Endothelial cell of umbilical vein (primary cell): ENCODE measurements at regions not wholly inside any gene's neighbourhood (a gene's known extent, or its start where the extent isn't known, plus 50 kb on each side); places are given as distances from the start of the nearest gene placed in this dataset.

Source experiments
- BruUV-seq: library from RNA; stranded (reverse); fragments of 400-500 nt; replicated peaks from 2 replicates; lab custom pipeline; 2021; lab: Mats Ljungman, UMichigan
- CTCF ChIA-PET: fragments of 300-600, 350-600 bp; sonication (Branson Sonifier 250); formaldehyde crosslinking; loops from one replicate; lab custom pipeline; 2021; ENCODE audit warnings: antibody characterized with exemption, inconsistent platforms; lab: Charles Lee
- POLR2A ChIA-PET: fragments of 300-600, 350-600 bp; sonication (Branson Sonifier 250); formaldehyde crosslinking; loops from one replicate; lab custom pipeline; 2021; ENCODE audit warnings: antibody characterized with exemption, inconsistent platforms; lab: Charles Lee
- DNase-seq: peaks from one replicate; pipeline ENCODE4 v3.0.0-alpha.2; 2011; ENCODE audit warnings: low read depth, low spot score
- FAIRE-seq: peaks from 2 replicates; lab custom pipeline; 2011; peaks lifted over from hg19 to GRCh38; lab: Jason Lieb, UNC
- H2AFZ ChIP-seq: 2 replicates; pipeline ENCODE4 v1.6.0; 2012; ENCODE audit warnings: low read depth, low read length, control low read depth, inconsistent platforms
- H3K27ac ChIP-seq: 2 replicates; pipeline ENCODE4 v1.5.1; 2011; ENCODE audit warnings: low read depth, mild to moderate bottlenecking, control low read depth, low read length, moderate library complexity; ENCODE audit not compliant: insufficient read depth
- H3K27me3 ChIP-seq, 2 experiments: 2 replicates each; pipeline versions ENCODE4 v1.6.0 to v1.6.1; 2011; ENCODE audit warnings: low read length in 2 of 2, mixed read lengths in 1 of 2; ENCODE audit not compliant: control insufficient read depth in 2 of 2, insufficient read depth in 2 of 2
- H3K36me3 ChIP-seq, 2 experiments: 2 replicates in 1 of 2; 3 replicates in 1 of 2; pipeline ENCODE4 v1.5.1; 2011; ENCODE audit warnings: low read length in 2 of 2, mild to moderate bottlenecking in 1 of 2, moderate library complexity in 1 of 2; ENCODE audit not compliant: control insufficient read depth in 2 of 2, insufficient read depth in 2 of 2; ENCODE audit errors: extremely low read depth in 1 of 2
- H3K4me1 ChIP-seq: 3 replicates; pipeline ENCODE4 v1.5.1; 2011; ENCODE audit warnings: mild to moderate bottlenecking, low read length; ENCODE audit not compliant: control insufficient read depth, insufficient read depth; ENCODE audit errors: extremely low read depth
- H3K4me2 ChIP-seq: 2 replicates; pipeline ENCODE4 v1.6.1; 2011; ENCODE audit warnings: low read length, control low read depth, mixed read lengths; ENCODE audit not compliant: insufficient read depth
- H3K4me3 ChIP-seq, 3 experiments: fragments of 200-600 bp in 1 of 3; sonication (generic), shearing (Covaris generic) in 1 of 3; replicated peaks in 1 of 3; 2 replicates each; pipeline ENCODE4 v1.5.1; 2011 to 2016; ENCODE audit warnings: control low read depth in 3 of 3, low read length in 3 of 3, mild to moderate bottlenecking in 2 of 3, inconsistent platforms in 1 of 3, low read depth in 1 of 3, moderate library complexity in 1 of 3; ENCODE audit not compliant: insufficient read depth in 1 of 3
- H3K79me2 ChIP-seq: 2 replicates; pipeline ENCODE4 v1.6.0; 2012; ENCODE audit warnings: low read length, inconsistent platforms; ENCODE audit not compliant: control insufficient read depth, insufficient read depth
- H3K9ac ChIP-seq: replicated peaks from 2 replicates; pipeline ENCODE3; 2011; ENCODE audit warnings: low read length, control low read depth; ENCODE audit not compliant: insufficient read depth; ENCODE audit errors: extremely low read depth
- H3K9me1 ChIP-seq: replicated peaks from 3 replicates; pipeline ENCODE4 v1.6.0; 2011; ENCODE audit warnings: mild to moderate bottlenecking, low read length; ENCODE audit not compliant: control insufficient read depth, insufficient read depth; ENCODE audit errors: extremely low read depth
- H3K9me3 ChIP-seq: replicated peaks from 2 replicates; pipeline ENCODE4 v1.5.1; 2012; ENCODE audit warnings: low read length, inconsistent platforms; ENCODE audit not compliant: control insufficient read depth, insufficient read depth
- H4K20me1 ChIP-seq: replicated peaks from 2 replicates; pipeline ENCODE3; 2011; ENCODE audit warnings: mild to moderate bottlenecking, low read length; ENCODE audit not compliant: control insufficient read depth, insufficient read depth; ENCODE audit errors: extremely low read depth
- EZH2 ChIP-seq: IDR thresholded peaks from 2 replicates; pipeline ENCODE4 v1.6.1; 2012; ENCODE audit warnings: borderline replicate concordance, low read depth, mild to moderate bottlenecking, moderate library complexity, low read length, inconsistent platforms; ENCODE audit not compliant: severe bottlenecking
- FOS ChIP-seq: IDR thresholded peaks from 2 replicates; pipeline ENCODE4 v1.6.1; 2011; ENCODE audit warnings: mild to moderate bottlenecking, low read length, moderate library complexity, borderline replicate concordance; ENCODE audit not compliant: insufficient read depth
- GATA2 ChIP-seq: IDR thresholded peaks from 2 replicates; pipeline ENCODE4 v1.7.0; 2011; ENCODE audit warnings: low read depth, mild to moderate bottlenecking, moderate library complexity, mixed read lengths, low read length; ENCODE audit not compliant: insufficient read length, insufficient read depth
- JUN ChIP-seq: IDR thresholded peaks from 2 replicates; pipeline ENCODE4 v1.6.1; 2011; ENCODE audit warnings: borderline replicate concordance, low read depth; ENCODE audit not compliant: insufficient read length, insufficient read depth
- MYC ChIP-seq: IDR thresholded peaks from one replicate; pipeline ENCODE4 v1.6.1; 2011; ENCODE audit warnings: mild to moderate bottlenecking, low read depth, low read length
- POLR2A ChIP-seq: IDR thresholded peaks from 2 replicates; pipeline ENCODE4 v1.6.1; 2012; ENCODE audit warnings: low read depth, mild to moderate bottlenecking, control low read depth, low read length
- POLR2AphosphoS5 ChIP-seq: IDR thresholded peaks from 2 replicates; pipeline ENCODE4 v1.6.1; 2012; ENCODE audit warnings: low read depth, mild to moderate bottlenecking, control low read depth, low read length, moderate library complexity; ENCODE audit not compliant: insufficient read depth
- dilution Hi-C: fragments of 300-500 bp; cut with MboI; formaldehyde crosslinking; loops from one replicate; pipeline ENCODE4 v1.15.0; 2019; ENCODE audit warnings: low sequenced_read_pairs; ENCODE audit not compliant: extremely low pct_ligation_motif_present
- intact Hi-C: fragments of 100-400 bp; cut with micrococcal nuclease; formaldehyde crosslinking; loops from one replicate; pipeline ENCODE4 v1.10.0; 2022
- TF ChIP-seq, protein P1 (sequence below): IDR thresholded peaks from 2 replicates; pipeline ENCODE4 v1.6.1; 2011; ENCODE audit not compliant: insufficient read depth, insufficient read length
- TF ChIP-seq, protein P2 (sequence below), 2 donors: IDR thresholded peaks; 1 replicate in 1 of 2; 2 replicates in 1 of 2; pipeline ENCODE4 v1.5.1; 2011; ENCODE audit warnings: low read length in 2 of 2, mild to moderate bottlenecking in 2 of 2, moderate library complexity in 2 of 2, control low read depth in 1 of 2, inconsistent platforms in 1 of 2, low read depth in 1 of 2; ENCODE audit not compliant: insufficient read depth in 1 of 2; ENCODE audit errors: extremely low read depth in 1 of 2

GRCh38 chr14:26791117-26791806 lies 193.4 kb upstream of the NOVA1 start:
- FAIRE-seq (no peak), DNase-seq (no peak)
- Histone ChIP-seq H2AFZ (no peak overlapping the region), H3K9me1 (no peaks in the 10 kb centered on the region), H3K79me2 (no peaks in the 10 kb centered on the region), H4K20me1 (peaks cover 2% of the 10 kb centered on the region), H3K36me3 (no peaks in the 10 kb centered on the region), H3K9me3 (no peaks in the 10 kb centered on the region), H3K4me3 (no peak overlapping the region), H3K9ac (no peak overlapping the region), H3K27ac (no peak overlapping the region), H3K27me3 (no peaks in the 10 kb centered on the region), H3K4me2 (no peak overlapping the region), H3K4me1 (no peaks in the 10 kb centered on the region)
- CTCF ChIA-PET = interaction anchor here (1.9 kb wide), 1 partner anchor 17 kb away, joined by 4 read pairs; no protein-coding TSS in a partner anchor
- intact Hi-C loops (no loop called here), dilution Hi-C loops (no loop called here)
- POLR2A ChIA-PET = no interaction called here
- no TSS peak for BruUV-seq
- TF ChIP-seq GATA2 (no peak), POLR2A (no peak), EZH2 (no peak), POLR2AphosphoS5 (no peak), JUN (no peak), MYC (no peak), FOS (no peak)
- TF ChIP-seq, protein P1, sequence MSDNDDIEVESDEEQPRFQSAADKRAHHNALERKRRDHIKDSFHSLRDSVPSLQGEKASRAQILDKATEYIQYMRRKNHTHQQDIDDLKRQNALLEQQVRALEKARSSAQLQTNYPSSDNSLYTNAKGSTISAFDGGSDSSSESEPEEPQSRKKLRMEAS = no peak
- TF ChIP-seq, protein P2, sequence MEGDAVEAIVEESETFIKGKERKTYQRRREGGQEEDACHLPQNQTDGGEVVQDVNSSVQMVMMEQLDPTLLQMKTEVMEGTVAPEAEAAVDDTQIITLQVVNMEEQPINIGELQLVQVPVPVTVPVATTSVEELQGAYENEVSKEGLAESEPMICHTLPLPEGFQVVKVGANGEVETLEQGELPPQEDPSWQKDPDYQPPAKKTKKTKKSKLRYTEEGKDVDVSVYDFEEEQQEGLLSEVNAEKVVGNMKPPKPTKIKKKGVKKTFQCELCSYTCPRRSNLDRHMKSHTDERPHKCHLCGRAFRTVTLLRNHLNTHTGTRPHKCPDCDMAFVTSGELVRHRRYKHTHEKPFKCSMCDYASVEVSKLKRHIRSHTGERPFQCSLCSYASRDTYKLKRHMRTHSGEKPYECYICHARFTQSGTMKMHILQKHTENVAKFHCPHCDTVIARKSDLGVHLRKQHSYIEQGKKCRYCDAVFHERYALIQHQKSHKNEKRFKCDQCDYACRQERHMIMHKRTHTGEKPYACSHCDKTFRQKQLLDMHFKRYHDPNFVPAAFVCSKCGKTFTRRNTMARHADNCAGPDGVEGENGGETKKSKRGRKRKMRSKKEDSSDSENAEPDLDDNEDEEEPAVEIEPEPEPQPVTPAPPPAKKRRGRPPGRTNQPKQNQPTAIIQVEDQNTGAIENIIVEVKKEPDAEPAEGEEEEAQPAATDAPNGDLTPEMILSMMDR (IDR thresholded peaks at IDR 0.05; ENCODE audit: extremely low read depth in 1 of 2, insufficient read depth in 1 of 2, low read depth in 1 of 2, low read length in 2 of 2) = no peak
